H9 (cell line): ENCODE measurements at regions not wholly inside any gene's neighbourhood (a gene's known extent, or its start where the extent isn't known, plus 50 kb on each side); places are given as distances from the start of the nearest gene placed in this dataset.

Experiments used
- DNase-seq: peaks from one replicate; pipeline ENCODE4 v3.0.0-alpha.2; 2017
- H2AFZ ChIP-seq: one replicate; pipeline ENCODE4 v1.6.1; 2013; ENCODE audit warnings: mild to moderate bottlenecking, low read length, control low read depth, moderate library complexity
- H2AK5ac ChIP-seq: 2 replicates; pipeline ENCODE4 v1.6.1; 2013; ENCODE audit warnings: low read length, control low read depth, mixed read lengths; ENCODE audit not compliant: insufficient read length
- H2BK120ac ChIP-seq: one replicate; pipeline ENCODE4 v1.6.1; 2013; ENCODE audit warnings: low read depth, mild to moderate bottlenecking, low read length, control low read depth, inconsistent platforms; ENCODE audit not compliant: poor library complexity, severe bottlenecking
- H2BK12ac ChIP-seq: 2 replicates; pipeline ENCODE4 v1.6.1; 2013; ENCODE audit warnings: low read length, control low read depth, mixed read lengths, low read depth; ENCODE audit not compliant: insufficient read length
- H2BK15ac ChIP-seq: 2 replicates; pipeline ENCODE4 v1.6.1; 2013; ENCODE audit warnings: low read depth, low read length, control low read depth
- H2BK20ac ChIP-seq: one replicate; pipeline ENCODE4 v1.6.1; 2013; ENCODE audit warnings: low read depth, mild to moderate bottlenecking, low read length, control low read depth, inconsistent platforms; ENCODE audit not compliant: poor library complexity, severe bottlenecking
- H2BK5ac ChIP-seq: 2 replicates; pipeline ENCODE4 v1.6.1; 2013; ENCODE audit warnings: low read length, control low read depth, mixed read lengths; ENCODE audit not compliant: insufficient read length
- H3K14ac ChIP-seq: 2 replicates; pipeline ENCODE4 v1.6.1; 2013; ENCODE audit warnings: low read length, control low read depth; ENCODE audit not compliant: insufficient read depth
- H3K18ac ChIP-seq: 2 replicates; pipeline ENCODE4 v1.6.1; 2013; ENCODE audit warnings: low read depth, mild to moderate bottlenecking, mixed read lengths, low read length, control low read depth; ENCODE audit not compliant: insufficient read length
- H3K23ac ChIP-seq: 2 replicates; pipeline ENCODE4 v1.6.1; 2013; ENCODE audit warnings: low read length, control low read depth, mixed read lengths, low read depth; ENCODE audit not compliant: insufficient read length
- H3K23me2 ChIP-seq: 2 replicates; pipeline ENCODE4 v1.6.1; 2013; ENCODE audit warnings: low read depth, mild to moderate bottlenecking, mixed read lengths, low read length, control low read depth; ENCODE audit not compliant: insufficient read length, poor library complexity, severe bottlenecking
- H3K27ac ChIP-seq: 2 replicates; pipeline ENCODE4 v1.5.1; 2013; ENCODE audit warnings: low read length, control low read depth, mixed read lengths, low read depth; ENCODE audit not compliant: insufficient read length
- H3K27me3 ChIP-seq: 2 replicates; pipeline ENCODE4 v1.6.1; 2013; ENCODE audit warnings: low read length, control low read depth, inconsistent platforms; ENCODE audit not compliant: insufficient read depth
- H3K4ac ChIP-seq: 2 replicates; pipeline ENCODE4 v1.6.1; 2013; ENCODE audit warnings: low read depth, mild to moderate bottlenecking, control low read depth, inconsistent platforms, low read length, moderate library complexity
- H3K4me1 ChIP-seq: 2 replicates; pipeline ENCODE4 v1.6.1; 2013; ENCODE audit warnings: low read length, control low read depth, inconsistent platforms; ENCODE audit not compliant: insufficient read depth
- H3K4me2 ChIP-seq: 2 replicates; pipeline ENCODE4 v1.6.1; 2013; ENCODE audit warnings: low read length, control low read depth, mixed read lengths; ENCODE audit not compliant: insufficient read length, insufficient read depth
- H3K56ac ChIP-seq: 2 replicates; pipeline ENCODE4 v1.6.1; 2013; ENCODE audit warnings: low read depth, mild to moderate bottlenecking, mixed read lengths, low read length, control low read depth; ENCODE audit not compliant: insufficient read length
- H3K79me1 ChIP-seq: 2 replicates; pipeline ENCODE4 v1.6.1; 2013; ENCODE audit warnings: low read depth, mild to moderate bottlenecking, moderate library complexity, low read length, control low read depth, inconsistent platforms; ENCODE audit not compliant: insufficient read depth, poor library complexity, severe bottlenecking
- H3K79me2 ChIP-seq: 2 replicates; pipeline ENCODE4 v1.6.1; 2013; ENCODE audit warnings: low read length, control low read depth, inconsistent platforms; ENCODE audit not compliant: insufficient read depth
- H3K9ac ChIP-seq: 2 replicates; pipeline ENCODE4 v1.6.1; 2013; ENCODE audit warnings: low read length, control low read depth, mixed read lengths; ENCODE audit not compliant: insufficient read length; ENCODE audit errors: extremely low read depth
- H3K9me3 ChIP-seq: one replicate; pipeline ENCODE4 v1.6.1; 2013; ENCODE audit warnings: low read depth, low read length, inconsistent platforms; ENCODE audit not compliant: control insufficient read depth
- H3T11ph ChIP-seq: one replicate; pipeline ENCODE4 v1.6.1; 2013; ENCODE audit warnings: mild to moderate bottlenecking, low read length, control low read depth, inconsistent platforms
- H4K20me1 ChIP-seq: one replicate; pipeline ENCODE4 v1.6.1; 2013; ENCODE audit not compliant: control insufficient read depth, insufficient read length, insufficient read depth
- H4K5ac ChIP-seq: 2 replicates; pipeline ENCODE4 v1.6.1; 2013; ENCODE audit warnings: low read depth, mild to moderate bottlenecking, mixed read lengths, low read length, control low read depth; ENCODE audit not compliant: insufficient read length
- H4K8ac ChIP-seq: replicated peaks from 2 replicates; pipeline ENCODE4 v1.6.1; 2013; ENCODE audit warnings: low read length, control low read depth, mixed read lengths, low read depth; ENCODE audit not compliant: insufficient read length
- H4K91ac ChIP-seq: 2 replicates; pipeline ENCODE4 v1.6.1; 2013; ENCODE audit warnings: low read depth, mild to moderate bottlenecking, moderate library complexity, mixed read lengths, low read length, control low read depth; ENCODE audit not compliant: insufficient read length
- H3K27ac Mint-ChIP-seq, 3 experiments: 2 replicates in 2 of 3; 3 replicates in 1 of 3; pipeline ENCODE4 v1.8.0; 2020 to 2021; ENCODE audit warnings: mixed read lengths in 3 of 3, mild to moderate bottlenecking in 1 of 3, moderate library complexity in 1 of 3
- H3K27me3 Mint-ChIP-seq: 2 replicates; pipeline ENCODE4 v1.8.0; 2021; ENCODE audit warnings: low read depth, mild to moderate bottlenecking, moderate library complexity, mixed read lengths
- H3K36me3 Mint-ChIP-seq, 3 experiments: 2 replicates in 2 of 3; 3 replicates in 1 of 3; pipeline ENCODE4 v1.8.0; 2020 to 2021; ENCODE audit warnings: low read depth in 3 of 3, mixed read lengths in 3 of 3; ENCODE audit not compliant: insufficient read depth in 1 of 3
- H3K4me1 Mint-ChIP-seq, 2 experiments: 2 replicates each; pipeline ENCODE4 v1.8.0; 2020; ENCODE audit warnings: mixed read lengths in 2 of 2
- H3K4me3 Mint-ChIP-seq, 2 experiments: 2 replicates in 1 of 2; 3 replicates in 1 of 2; pipeline ENCODE4 v1.8.0; 2020 to 2021; ENCODE audit warnings: mild to moderate bottlenecking in 2 of 2, mixed read lengths in 2 of 2, moderate library complexity in 1 of 2
- H3K9me3 Mint-ChIP-seq, 2 experiments: 2 replicates in 1 of 2; 3 replicates in 1 of 2; pipeline ENCODE4 v1.8.0; 2020; ENCODE audit warnings: mild to moderate bottlenecking in 2 of 2, mixed read lengths in 2 of 2, moderate library complexity in 1 of 2
- WGBS: extraction: QIAGEN DNeasy Blood & Tissue Kit; methylation state at CpG from one replicate; pipeline ENCODE4 v1.1.7; 2013; ENCODE audit warnings: missing lambda C conversion rate, low lambda C conversion rate, mixed read lengths; ENCODE audit not compliant: insufficient read length; ENCODE audit errors: extremely low coverage; 5-methylcytosine and 5-hydroxymethylcytosine counted together
- TF ChIP-seq, protein P1 (sequence below): fragments of 200-600 bp; sonication (generic); conservative IDR thresholded peaks from 3 replicates; pipeline ENCODE4 v1.8.0; 2021; ENCODE audit warnings: antibody characterized with exemption, mild to moderate bottlenecking

DNA sequence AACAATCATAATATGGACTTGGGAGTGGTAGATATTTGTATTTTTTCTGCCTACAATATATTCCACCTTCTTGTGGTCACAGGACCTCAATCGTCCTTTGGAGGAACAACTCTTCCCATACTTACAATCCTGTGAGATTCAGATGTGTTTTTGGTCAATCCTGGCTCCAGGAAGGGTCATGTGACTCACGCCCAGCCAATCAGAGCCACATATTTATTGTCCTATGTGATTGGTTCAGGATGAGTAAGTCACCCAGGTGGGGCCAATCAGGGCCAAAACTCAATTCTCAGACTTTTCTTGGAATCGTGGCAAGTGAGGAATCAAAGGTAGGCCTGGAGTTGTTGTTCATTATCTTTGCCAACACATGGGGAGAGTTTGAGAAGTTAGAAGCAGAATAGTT lies 264.9 kb downstream of the SUDS3 start:
- Histone ChIP-seq H3K9ac (no peak overlapping the region), H3K27me3 (no peaks in the 10 kb centered on the region), H4K8ac (no peak overlapping the region), H3T11ph (no peak overlapping the region), H3K79me2 (no peaks in the 10 kb centered on the region), H3K23me2 (no peaks in the 10 kb centered on the region), H3K4ac (no peak overlapping the region), H2AFZ (no peak overlapping the region), H3K4me2 (no peak overlapping the region), H2BK5ac (no peak overlapping the region), H3K27ac (no peak overlapping the region), H4K5ac (no peak overlapping the region), H2BK15ac (no peak overlapping the region), H2AK5ac (no peak overlapping the region), H2BK20ac (no peak overlapping the region), H4K91ac (no peak overlapping the region), H3K14ac (no peak overlapping the region), H2BK12ac (no peak overlapping the region), H2BK120ac (no peak overlapping the region), H3K4me1 (no peaks in the 10 kb centered on the region), H3K56ac (no peak overlapping the region), H3K79me1 (no peaks in the 10 kb centered on the region), H3K23ac (no peak overlapping the region), H3K18ac (no peak overlapping the region), H4K20me1 (no peaks in the 10 kb centered on the region), H3K9me3 (no peaks in the 10 kb centered on the region)
- Mint-ChIP-seq H3K9me3 (peaks cover 0 to 3% of the 10 kb centered on the region in 2 experiments; a peak in 1 of 5 replicates), H3K36me3 (no peaks in the 10 kb centered on the region), H3K27ac (no peak overlapping the region), H3K27me3 (peaks cover 2% of the 10 kb centered on the region; the same call in 1 of the 2 replicates), H3K4me1 (peaks cover 4 to 5% of the 10 kb centered on the region in 2 experiments), H3K4me3 (no peak overlapping the region)
- no CpG with 5 or more reads among the region's 3 CpGs for WGBS
- DNase-seq = no peak
- TF ChIP-seq, protein P1, sequence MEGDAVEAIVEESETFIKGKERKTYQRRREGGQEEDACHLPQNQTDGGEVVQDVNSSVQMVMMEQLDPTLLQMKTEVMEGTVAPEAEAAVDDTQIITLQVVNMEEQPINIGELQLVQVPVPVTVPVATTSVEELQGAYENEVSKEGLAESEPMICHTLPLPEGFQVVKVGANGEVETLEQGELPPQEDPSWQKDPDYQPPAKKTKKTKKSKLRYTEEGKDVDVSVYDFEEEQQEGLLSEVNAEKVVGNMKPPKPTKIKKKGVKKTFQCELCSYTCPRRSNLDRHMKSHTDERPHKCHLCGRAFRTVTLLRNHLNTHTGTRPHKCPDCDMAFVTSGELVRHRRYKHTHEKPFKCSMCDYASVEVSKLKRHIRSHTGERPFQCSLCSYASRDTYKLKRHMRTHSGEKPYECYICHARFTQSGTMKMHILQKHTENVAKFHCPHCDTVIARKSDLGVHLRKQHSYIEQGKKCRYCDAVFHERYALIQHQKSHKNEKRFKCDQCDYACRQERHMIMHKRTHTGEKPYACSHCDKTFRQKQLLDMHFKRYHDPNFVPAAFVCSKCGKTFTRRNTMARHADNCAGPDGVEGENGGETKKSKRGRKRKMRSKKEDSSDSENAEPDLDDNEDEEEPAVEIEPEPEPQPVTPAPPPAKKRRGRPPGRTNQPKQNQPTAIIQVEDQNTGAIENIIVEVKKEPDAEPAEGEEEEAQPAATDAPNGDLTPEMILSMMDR = no peak
